GM12878 (cell line): ENCODE measurements at regions not wholly inside any gene's neighbourhood (a gene's known extent, or its start where the extent isn't known, plus 50 kb on each side); places are given as distances from the start of the nearest gene placed in this dataset.

Source experiments
- ATAC-seq: fragments of 200-7000 bp; cut with Tn5 transposase; 3 replicates; pipeline ENCODE4 v1.9.1; 2020; ENCODE audit warnings: mild to moderate bottlenecking, moderate library complexity
- BruUV-seq: library from RNA; stranded (reverse); fragments of 400-500 nt; replicated peaks from 2 replicates; lab custom pipeline; 2021; lab: Mats Ljungman, UMichigan
- CTCF ChIA-PET: fragments of 300-600 bp; sonication (Branson Sonifier 250); formaldehyde crosslinking; extraction: SDS; loops from one replicate; lab custom pipeline; 2021; ENCODE audit warnings: inconsistent platforms; lab: Yijun Ruan, JAX
- POLR2A ChIA-PET: fragments of 350-600 bp; formaldehyde crosslinking; extraction: SDS; loops from one replicate; lab custom pipeline; 2021; ENCODE audit warnings: inconsistent platforms; lab: Charles Lee
- RAD21 ChIA-PET: fragments of 300-600 bp; sonication (Branson Sonifier 250); formaldehyde crosslinking; loops from one replicate; lab custom pipeline; 2023; ENCODE audit warnings: antibody characterized with exemption; ENCODE audit not compliant: unreplicated experiment; lab: Charles Lee
- SMC1A ChIA-PET: fragments of 300-600 bp; sonication (Branson Sonifier 250); formaldehyde crosslinking; loops from one replicate; lab custom pipeline; 2023; ENCODE audit not compliant: unreplicated experiment, uncharacterized antibody; lab: Charles Lee
- DNase-seq: peaks from one replicate; pipeline ENCODE4 v3.0.0-alpha.2; 2011; ENCODE audit warnings: low read depth, low spot score
- FAIRE-seq: peaks from 3 replicates; lab custom pipeline; 2011; peaks lifted over from hg19 to GRCh38; lab: Jason Lieb, UNC
- H2AFZ ChIP-seq: 2 replicates; pipeline ENCODE4 v1.6.0; 2011; ENCODE audit warnings: low read depth, low read length, control low read depth; ENCODE audit not compliant: control insufficient read depth
- H3K27ac ChIP-seq: 2 replicates; pipeline ENCODE4 v1.5.1; 2011; ENCODE audit warnings: control low read depth; ENCODE audit not compliant: control insufficient read depth, insufficient read depth
- H3K27me3 ChIP-seq, 2 experiments: replicated peaks in 1 of 2; 2 replicates each; pipeline versions ENCODE4 v1.6.0 to v1.6.1; 2011; ENCODE audit warnings: low read length in 1 of 2; ENCODE audit not compliant: control insufficient read depth in 2 of 2, insufficient read depth in 2 of 2
- H3K36me3 ChIP-seq, 2 experiments: 2 replicates each; pipeline ENCODE4 v1.5.1; 2011; ENCODE audit warnings: low read length in 1 of 2; ENCODE audit not compliant: control insufficient read depth in 2 of 2, insufficient read depth in 2 of 2
- H3K4me1 ChIP-seq: 2 replicates; pipeline ENCODE4 v1.6.1; 2011; ENCODE audit warnings: mild to moderate bottlenecking, low read length, moderate library complexity, mixed read lengths; ENCODE audit not compliant: control insufficient read depth, insufficient read depth
- H3K4me2 ChIP-seq: 2 replicates; pipeline ENCODE4 v1.6.0; 2011; ENCODE audit warnings: control low read depth; ENCODE audit not compliant: control insufficient read depth, insufficient read depth
- H3K4me3 ChIP-seq: fragments of 200-600 bp; sonication (generic); 2 replicates; pipeline ENCODE4 v1.5.1; 2016
- H3K79me2 ChIP-seq: 2 replicates; pipeline ENCODE4 v1.6.0; 2011; ENCODE audit warnings: low read length; ENCODE audit not compliant: control insufficient read depth, insufficient read depth
- H3K9ac ChIP-seq: 2 replicates; pipeline ENCODE4 v1.8.0; 2011; ENCODE audit warnings: low read length, control low read depth, mixed read lengths; ENCODE audit not compliant: control insufficient read depth, insufficient read depth
- H3K9me3 ChIP-seq: replicated peaks from 3 replicates; pipeline ENCODE4 v1.5.1; 2011; ENCODE audit warnings: mild to moderate bottlenecking, low read length; ENCODE audit not compliant: control insufficient read depth, insufficient read depth
- H4K20me1 ChIP-seq: 2 replicates; pipeline ENCODE4 v1.6.0; 2011; ENCODE audit not compliant: control insufficient read depth, insufficient read depth
- ASH2L ChIP-seq: fragments of 300-600, 200-600 bp; sonication (generic); IDR thresholded peaks from 2 replicates; pipeline ENCODE4 v1.6.1; 2017; ENCODE audit warnings: low read depth, mild to moderate bottlenecking, borderline replicate concordance
- FOS ChIP-seq: IDR thresholded peaks from 3 replicates; pipeline ENCODE4 v1.6.1; 2011; ENCODE audit warnings: borderline replicate concordance; ENCODE audit not compliant: insufficient read length; ENCODE audit errors: extremely low read depth
- FOXM1 ChIP-seq: IDR thresholded peaks from 2 replicates; pipeline ENCODE4 v1.6.1; 2012; ENCODE audit warnings: low read depth, mild to moderate bottlenecking, inconsistent platforms, low read length, moderate library complexity
- HDAC2 ChIP-seq: fragments of 200-600 bp; sonication (generic); IDR thresholded peaks from 2 replicates; pipeline ENCODE4 v1.6.1; 2017
- RFX5 ChIP-seq: IDR thresholded peaks from 2 replicates; pipeline ENCODE4 v1.6.1; 2011; ENCODE audit warnings: low read depth, low read length, improper control_type of control experiment
- SIX5 ChIP-seq: IDR thresholded peaks from 2 replicates; pipeline ENCODE4 v1.6.1; 2011; ENCODE audit warnings: mild to moderate bottlenecking, low read depth, low read length, moderate library complexity; ENCODE audit not compliant: severe bottlenecking
- SP1 ChIP-seq: IDR thresholded peaks from one replicate; pipeline ENCODE4 v1.6.1; 2011; ENCODE audit warnings: low read depth, low read length
- ZNF274 ChIP-seq: IDR thresholded peaks from one replicate; pipeline ENCODE4 v1.8.0; 2011; ENCODE audit not compliant: insufficient read length, insufficient read depth
- ZNF592 ChIP-seq: fragments of 450-650 bp; IDR thresholded peaks from 2 replicates; pipeline ENCODE4 v1.6.1; 2017; ENCODE audit warnings: mild to moderate bottlenecking, moderate library complexity
- ZSCAN29 ChIP-seq: fragments of 450-650 bp; IDR thresholded peaks from 2 replicates; pipeline ENCODE4 v1.6.1; 2017; ENCODE audit warnings: mild to moderate bottlenecking, moderate library complexity
- WGBS: methylation state at CpG from one replicate; pipeline ENCODE4 v1.1.6; 2016; ENCODE audit warnings: low lambda C conversion rate; ENCODE audit not compliant: insufficient replicate concordance, insufficient coverage; ENCODE audit errors: missing lambda C conversion rate; 5-methylcytosine and 5-hydroxymethylcytosine counted together
- in situ Hi-C: fragments of 300-500 bp; cut with MboI; formaldehyde crosslinking; loops from 9 replicates; pipeline ENCODE4 v1.14.3; 2018; ENCODE audit warnings: mixed read lengths
- intact Hi-C: fragments of 100-400 bp; cut with micrococcal nuclease; formaldehyde crosslinking; loops from one replicate; pipeline ENCODE4 v1.14.2; 2022; ENCODE audit not compliant: unreplicated experiment
- TF ChIP-seq, protein P1 (sequence below): IDR thresholded peaks from 2 replicates; pipeline ENCODE4 v1.6.1; 2012; ENCODE audit warnings: improper control_type of control experiment, low read depth, low read length; ENCODE audit not compliant: insufficient replicate concordance
- TF ChIP-seq, protein P2 (sequence below): fragments of 150-350 bp; IDR thresholded peaks from 2 replicates; pipeline ENCODE4 v1.6.1; 2014; ENCODE audit warnings: mild to moderate bottlenecking, low read depth, low read length
- TF ChIP-seq, protein P3 (sequence below): IDR thresholded peaks from 2 replicates; pipeline ENCODE4 v1.6.1; 2012; ENCODE audit warnings: low read length, inconsistent platforms

DNA sequence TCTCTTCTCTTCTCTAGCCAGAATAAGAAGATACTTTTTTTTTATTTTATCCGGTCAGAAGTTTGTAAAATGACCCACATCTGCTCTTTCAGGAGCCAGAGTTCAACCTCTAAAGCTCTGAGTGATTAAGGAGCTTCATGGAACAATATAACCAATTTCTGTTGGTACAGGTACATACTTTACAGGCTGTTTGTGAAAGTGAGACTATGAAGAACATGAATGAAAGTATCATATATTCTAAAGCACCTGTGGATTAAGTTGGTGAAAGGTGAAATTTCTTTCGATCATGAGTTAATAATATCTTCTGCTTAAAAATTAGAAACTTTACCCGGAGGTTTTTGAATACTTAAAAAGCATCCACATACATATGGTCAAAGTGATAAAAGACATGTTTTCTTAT, 65.2 kb downstream of the DMRT2 start:
- ChIA-PET RAD21 (no interaction called here), SMC1A (interaction anchor here (0.7 to 1.3 kb wide), 8 partner anchors 8 to 314 kb away, joined by 3 to 5 read pairs (median 4); no protein-coding TSS in a partner anchor), CTCF (interaction anchor here (0.6 to 1.6 kb wide), 5 partner anchors 9 to 155 kb away, joined by 3 to 5 read pairs (median 3); no protein-coding TSS in a partner anchor), POLR2A (no interaction called here)
- in situ Hi-C loops = no loop called here
- Histone ChIP-seq H3K4me2 (no peak overlapping the region), H3K9ac (no peak overlapping the region), H3K4me3 (no peak overlapping the region), H3K4me1 (no peaks in the 10 kb centered on the region), H4K20me1 (no peaks in the 10 kb centered on the region), H3K36me3 (no peaks in the 10 kb centered on the region), H3K79me2 (no peaks in the 10 kb centered on the region), H3K27ac (no peak overlapping the region), H3K9me3 (no peaks in the 10 kb centered on the region), H3K27me3 (no peaks in the 10 kb centered on the region), H2AFZ (no peak overlapping the region)
- BruUV-seq = no TSS peak
- ATAC-seq = no peak
- intact Hi-C loops = no loop called here
- FAIRE-seq = no peak
- WGBS = 14% methylated on average over 3 of the region's 3 CpGs
- DNase-seq = no peak
- no peak for TF ChIP-seq ASH2L
- TF ChIP-seq RFX5 = no peak
- TF ChIP-seq, protein P1, sequence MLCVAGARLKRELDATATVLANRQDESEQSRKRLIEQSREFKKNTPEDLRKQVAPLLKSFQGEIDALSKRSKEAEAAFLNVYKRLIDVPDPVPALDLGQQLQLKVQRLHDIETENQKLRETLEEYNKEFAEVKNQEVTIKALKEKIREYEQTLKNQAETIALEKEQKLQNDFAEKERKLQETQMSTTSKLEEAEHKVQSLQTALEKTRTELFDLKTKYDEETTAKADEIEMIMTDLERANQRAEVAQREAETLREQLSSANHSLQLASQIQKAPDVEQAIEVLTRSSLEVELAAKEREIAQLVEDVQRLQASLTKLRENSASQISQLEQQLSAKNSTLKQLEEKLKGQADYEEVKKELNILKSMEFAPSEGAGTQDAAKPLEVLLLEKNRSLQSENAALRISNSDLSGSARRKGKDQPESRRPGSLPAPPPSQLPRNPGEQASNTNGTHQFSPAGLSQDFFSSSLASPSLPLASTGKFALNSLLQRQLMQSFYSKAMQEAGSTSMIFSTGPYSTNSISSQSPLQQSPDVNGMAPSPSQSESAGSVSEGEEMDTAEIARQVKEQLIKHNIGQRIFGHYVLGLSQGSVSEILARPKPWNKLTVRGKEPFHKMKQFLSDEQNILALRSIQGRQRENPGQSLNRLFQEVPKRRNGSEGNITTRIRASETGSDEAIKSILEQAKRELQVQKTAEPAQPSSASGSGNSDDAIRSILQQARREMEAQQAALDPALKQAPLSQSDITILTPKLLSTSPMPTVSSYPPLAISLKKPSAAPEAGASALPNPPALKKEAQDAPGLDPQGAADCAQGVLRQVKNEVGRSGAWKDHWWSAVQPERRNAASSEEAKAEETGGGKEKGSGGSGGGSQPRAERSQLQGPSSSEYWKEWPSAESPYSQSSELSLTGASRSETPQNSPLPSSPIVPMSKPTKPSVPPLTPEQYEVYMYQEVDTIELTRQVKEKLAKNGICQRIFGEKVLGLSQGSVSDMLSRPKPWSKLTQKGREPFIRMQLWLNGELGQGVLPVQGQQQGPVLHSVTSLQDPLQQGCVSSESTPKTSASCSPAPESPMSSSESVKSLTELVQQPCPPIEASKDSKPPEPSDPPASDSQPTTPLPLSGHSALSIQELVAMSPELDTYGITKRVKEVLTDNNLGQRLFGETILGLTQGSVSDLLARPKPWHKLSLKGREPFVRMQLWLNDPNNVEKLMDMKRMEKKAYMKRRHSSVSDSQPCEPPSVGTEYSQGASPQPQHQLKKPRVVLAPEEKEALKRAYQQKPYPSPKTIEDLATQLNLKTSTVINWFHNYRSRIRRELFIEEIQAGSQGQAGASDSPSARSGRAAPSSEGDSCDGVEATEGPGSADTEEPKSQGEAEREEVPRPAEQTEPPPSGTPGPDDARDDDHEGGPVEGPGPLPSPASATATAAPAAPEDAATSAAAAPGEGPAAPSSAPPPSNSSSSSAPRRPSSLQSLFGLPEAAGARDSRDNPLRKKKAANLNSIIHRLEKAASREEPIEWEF = no peak
- TF ChIP-seq SP1 = no peak
- TF ChIP-seq HDAC2 = no peak
- no peak for TF ChIP-seq SIX5
- TF ChIP-seq, protein P2, sequence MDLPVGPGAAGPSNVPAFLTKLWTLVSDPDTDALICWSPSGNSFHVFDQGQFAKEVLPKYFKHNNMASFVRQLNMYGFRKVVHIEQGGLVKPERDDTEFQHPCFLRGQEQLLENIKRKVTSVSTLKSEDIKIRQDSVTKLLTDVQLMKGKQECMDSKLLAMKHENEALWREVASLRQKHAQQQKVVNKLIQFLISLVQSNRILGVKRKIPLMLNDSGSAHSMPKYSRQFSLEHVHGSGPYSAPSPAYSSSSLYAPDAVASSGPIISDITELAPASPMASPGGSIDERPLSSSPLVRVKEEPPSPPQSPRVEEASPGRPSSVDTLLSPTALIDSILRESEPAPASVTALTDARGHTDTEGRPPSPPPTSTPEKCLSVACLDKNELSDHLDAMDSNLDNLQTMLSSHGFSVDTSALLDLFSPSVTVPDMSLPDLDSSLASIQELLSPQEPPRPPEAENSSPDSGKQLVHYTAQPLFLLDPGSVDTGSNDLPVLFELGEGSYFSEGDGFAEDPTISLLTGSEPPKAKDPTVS = no peak
- no peak for TF ChIP-seq ZNF274
- TF ChIP-seq, protein P3, sequence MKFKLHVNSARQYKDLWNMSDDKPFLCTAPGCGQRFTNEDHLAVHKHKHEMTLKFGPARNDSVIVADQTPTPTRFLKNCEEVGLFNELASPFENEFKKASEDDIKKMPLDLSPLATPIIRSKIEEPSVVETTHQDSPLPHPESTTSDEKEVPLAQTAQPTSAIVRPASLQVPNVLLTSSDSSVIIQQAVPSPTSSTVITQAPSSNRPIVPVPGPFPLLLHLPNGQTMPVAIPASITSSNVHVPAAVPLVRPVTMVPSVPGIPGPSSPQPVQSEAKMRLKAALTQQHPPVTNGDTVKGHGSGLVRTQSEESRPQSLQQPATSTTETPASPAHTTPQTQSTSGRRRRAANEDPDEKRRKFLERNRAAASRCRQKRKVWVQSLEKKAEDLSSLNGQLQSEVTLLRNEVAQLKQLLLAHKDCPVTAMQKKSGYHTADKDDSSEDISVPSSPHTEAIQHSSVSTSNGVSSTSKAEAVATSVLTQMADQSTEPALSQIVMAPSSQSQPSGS = no peak
- TF ChIP-seq ZSCAN29 = no peak
- no peak for TF ChIP-seq FOS
- TF ChIP-seq FOXM1 = no peak
- no peak for TF ChIP-seq ZNF592
